Upper lobe of left lung (tissue), 6 donors: ENCODE measurements at regions not wholly inside any gene's neighbourhood (a gene's known extent, or its start where the extent isn't known, plus 50 kb on each side); places are given as distances from the start of the nearest gene placed in this dataset.

Experiments used
- ATAC-seq, 2 donors: fragments of 200-7000 bp; cut with Tn5 transposase; one replicate each; pipeline ENCODE4 v1.9.1; 2022; ENCODE audit warnings: mild to moderate bottlenecking in 2 of 2, moderate library complexity in 2 of 2; ENCODE audit not compliant: low FRiP score in 2 of 2
- DNase-seq, 2 donors: peaks; one replicate each; pipeline ENCODE4 v3.0.0-alpha.2; 2019 to 2020
- H3K27ac ChIP-seq, 4 donors: fragments of 200-600 bp; sonication (generic); one replicate each; pipeline ENCODE4 v1.5.1; 2016 to 2019
- H3K27me3 ChIP-seq, 4 donors: fragments of 200-600 bp; sonication (generic); one replicate each; pipeline ENCODE4 v1.5.1; 2017 to 2019
- H3K36me3 ChIP-seq, 4 donors: fragments of 200-600 bp; sonication (generic); one replicate each; pipeline ENCODE4 v1.5.1; 2016 to 2019
- H3K4me1 ChIP-seq, 4 donors: fragments of 200-600 bp; sonication (generic); one replicate each; pipeline ENCODE4 v1.5.1; 2018 to 2019
- H3K4me3 ChIP-seq, 4 donors: fragments of 200-600 bp; sonication (generic); one replicate each; pipeline ENCODE4 v1.5.1; 2017 to 2019; ENCODE audit warnings: mild to moderate bottlenecking in 2 of 4, moderate library complexity in 1 of 4
- H3K9me3 ChIP-seq, 4 donors: fragments of 200-600 bp; sonication (generic); one replicate each; pipeline ENCODE4 v1.5.1; 2018 to 2019
- EP300 ChIP-seq, 4 donors: sonication (generic); formaldehyde crosslinking; IDR thresholded peaks; one replicate each; pipeline ENCODE4 v1.5.1; 2017; ENCODE audit warnings: antibody characterized with exemption in 4 of 4, control low read depth in 2 of 4
- POLR2A ChIP-seq, 4 donors: fragments of 450-650 bp; IDR thresholded peaks; one replicate each; pipeline ENCODE4 v1.5.1; 2016 to 2017; ENCODE audit warnings: antibody characterized with exemption in 4 of 4, mild to moderate bottlenecking in 2 of 4
- POLR2AphosphoS5 ChIP-seq, 2 donors: sonication (generic); formaldehyde crosslinking; IDR thresholded peaks; one replicate each; pipeline ENCODE4 v1.5.1; 2017; ENCODE audit warnings: antibody characterized with exemption in 2 of 2
- WGBS, 2 donors: methylation state at CpG; one replicate each; pipeline ENCODE4 v1.1.5; 2017 to 2018; 5-methylcytosine and 5-hydroxymethylcytosine counted together
- TF ChIP-seq, protein P1 (sequence below), 6 experiments: fragments of 450-650 bp in 4 of 6; fragments of 200-600 bp in 2 of 6; sonication (generic) in 2 of 6; IDR thresholded peaks; one replicate each; pipeline ENCODE4 v1.5.1; 2016 to 2019; ENCODE audit warnings: antibody characterized with exemption in 6 of 6
- donor health status: DM: no; HTN: no; CAD: no; lungs with moderate emphysema.
- donor health status: DM: no; HTN: yes; CAD: no; lungs with severe emphysema.

DNA sequence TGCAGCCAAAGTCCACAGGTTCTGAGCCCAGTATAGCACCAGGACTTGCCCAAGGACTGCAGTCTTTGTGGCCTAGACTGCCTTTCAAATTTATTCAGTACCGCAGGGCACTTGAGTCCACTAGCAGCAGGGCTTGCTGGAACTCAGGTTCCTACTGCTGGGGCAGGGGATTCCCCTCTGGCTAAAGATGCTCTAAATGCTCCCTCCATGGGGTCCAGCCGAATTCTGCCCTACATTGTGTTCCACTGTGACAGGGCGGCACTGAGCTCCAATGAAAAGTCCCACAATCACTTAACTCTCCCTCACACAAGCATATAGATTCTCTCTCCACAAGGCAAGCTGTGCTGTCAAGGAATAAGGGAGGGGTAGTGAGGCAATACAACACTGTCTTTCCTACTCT, 518.1 kb upstream of the VRK2 start:
- no peaks in the 10 kb centered on the region for H3K9me3 ChIP-seq
- TF ChIP-seq, protein P1, sequence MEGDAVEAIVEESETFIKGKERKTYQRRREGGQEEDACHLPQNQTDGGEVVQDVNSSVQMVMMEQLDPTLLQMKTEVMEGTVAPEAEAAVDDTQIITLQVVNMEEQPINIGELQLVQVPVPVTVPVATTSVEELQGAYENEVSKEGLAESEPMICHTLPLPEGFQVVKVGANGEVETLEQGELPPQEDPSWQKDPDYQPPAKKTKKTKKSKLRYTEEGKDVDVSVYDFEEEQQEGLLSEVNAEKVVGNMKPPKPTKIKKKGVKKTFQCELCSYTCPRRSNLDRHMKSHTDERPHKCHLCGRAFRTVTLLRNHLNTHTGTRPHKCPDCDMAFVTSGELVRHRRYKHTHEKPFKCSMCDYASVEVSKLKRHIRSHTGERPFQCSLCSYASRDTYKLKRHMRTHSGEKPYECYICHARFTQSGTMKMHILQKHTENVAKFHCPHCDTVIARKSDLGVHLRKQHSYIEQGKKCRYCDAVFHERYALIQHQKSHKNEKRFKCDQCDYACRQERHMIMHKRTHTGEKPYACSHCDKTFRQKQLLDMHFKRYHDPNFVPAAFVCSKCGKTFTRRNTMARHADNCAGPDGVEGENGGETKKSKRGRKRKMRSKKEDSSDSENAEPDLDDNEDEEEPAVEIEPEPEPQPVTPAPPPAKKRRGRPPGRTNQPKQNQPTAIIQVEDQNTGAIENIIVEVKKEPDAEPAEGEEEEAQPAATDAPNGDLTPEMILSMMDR (IDR thresholded peaks at IDR 0.05), result no peak
- TF ChIP-seq POLR2AphosphoS5 (IDR thresholded peaks at IDR 0.05), result no peak
- no peaks in the 10 kb centered on the region for H3K36me3 ChIP-seq
- H3K4me1 ChIP-seq, result no peaks in the 10 kb centered on the region
- DNase-seq, result no peak
- H3K27me3 ChIP-seq, result no peaks in the 10 kb centered on the region
- H3K27ac ChIP-seq, result no peak overlapping the region
- H3K4me3 ChIP-seq, result no peak overlapping the region
- WGBS, 2 donors, result 74 to 79% methylated on average over 2 of the region's 3 CpGs
- ATAC-seq, result no peak

DNA sequence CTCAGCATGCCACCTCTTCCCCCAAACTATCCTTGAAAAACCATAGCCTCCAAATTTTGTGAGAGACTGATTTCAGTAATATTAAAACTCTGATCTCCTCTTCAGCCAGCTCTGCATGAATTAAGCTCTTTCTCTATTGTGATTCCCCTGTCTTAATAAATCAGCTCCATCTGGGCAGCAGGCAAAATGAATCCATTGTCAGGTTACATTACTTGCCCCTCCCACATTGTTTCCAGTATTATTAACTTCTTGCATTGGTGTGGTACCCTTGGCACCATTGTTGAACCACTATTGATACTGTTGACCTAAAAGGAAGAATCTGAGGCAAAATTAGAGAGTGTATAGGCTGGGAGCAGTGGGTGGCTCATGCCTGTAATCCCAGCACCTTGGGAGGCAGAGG, 512.2 kb upstream of the VRK2 start:
- no peak for ATAC-seq
- H3K27me3 ChIP-seq, result no peaks in the 10 kb centered on the region
- H3K9me3 ChIP-seq, result no peaks in the 10 kb centered on the region
- TF ChIP-seq POLR2AphosphoS5 (IDR thresholded peaks at IDR 0.05) (no peak), POLR2A (IDR thresholded peaks at IDR 0.05) (no peak), EP300 (IDR thresholded peaks at IDR 0.05) (no peak)
- TF ChIP-seq, protein P1 (IDR thresholded peaks at IDR 0.05), result no peak
- no peaks in the 10 kb centered on the region for H3K4me1 ChIP-seq
- no peaks in the 10 kb centered on the region for H3K36me3 ChIP-seq
- no peak for DNase-seq
- H3K27ac ChIP-seq, result no peak overlapping the region
- H3K4me3 ChIP-seq, result no peak overlapping the region

DNA sequence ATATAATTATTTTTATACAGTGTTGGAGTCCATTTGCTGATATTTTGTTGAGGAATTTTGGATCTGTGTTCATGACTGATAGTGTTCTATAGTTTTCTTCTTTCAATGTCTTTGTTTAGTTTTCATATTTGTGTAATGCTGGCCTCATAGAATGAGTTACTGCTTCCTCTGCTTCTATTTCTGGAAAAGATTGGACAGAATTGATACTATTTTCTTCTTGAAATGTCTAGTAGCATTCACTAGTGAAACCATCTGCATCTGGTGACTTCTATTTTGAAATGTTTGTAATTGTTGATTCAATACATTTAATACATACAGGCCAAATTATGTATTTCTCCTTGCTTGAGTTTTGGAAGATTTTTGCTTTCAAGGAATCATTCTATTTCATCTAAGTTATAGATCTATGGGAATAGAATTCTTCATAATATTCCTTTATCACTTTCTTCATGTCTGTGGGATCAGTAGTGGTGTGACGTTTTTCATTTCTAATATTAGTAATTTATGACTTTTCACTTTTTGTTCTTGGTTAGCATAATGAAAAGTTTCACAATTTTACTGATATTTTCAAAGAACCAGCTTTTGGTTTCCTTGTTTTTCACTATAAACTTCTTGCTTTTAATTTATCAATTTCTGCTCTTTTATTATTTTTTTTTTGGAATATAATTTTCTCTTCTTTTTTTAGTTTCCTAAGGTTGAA, 509.9 kb upstream of the VRK2 start:
- no peak for DNase-seq
- Histone ChIP-seq H3K4me3 (no peak overlapping the region), H3K27me3 (no peaks in the 10 kb centered on the region), H3K27ac (no peak overlapping the region), H3K9me3 (no peaks in the 10 kb centered on the region), H3K4me1 (no peaks in the 10 kb centered on the region), H3K36me3 (no peaks in the 10 kb centered on the region)
- ATAC-seq, result no peak
- TF ChIP-seq EP300 (IDR thresholded peaks at IDR 0.05) (no peak), POLR2A (IDR thresholded peaks at IDR 0.05) (no peak), POLR2AphosphoS5 (IDR thresholded peaks at IDR 0.05) (no peak)
- TF ChIP-seq, protein P1 (IDR thresholded peaks at IDR 0.05), result no peak
- 32 to 38% methylated on average over 1 of the region's 1 CpG for WGBS, 2 donors

DNA sequence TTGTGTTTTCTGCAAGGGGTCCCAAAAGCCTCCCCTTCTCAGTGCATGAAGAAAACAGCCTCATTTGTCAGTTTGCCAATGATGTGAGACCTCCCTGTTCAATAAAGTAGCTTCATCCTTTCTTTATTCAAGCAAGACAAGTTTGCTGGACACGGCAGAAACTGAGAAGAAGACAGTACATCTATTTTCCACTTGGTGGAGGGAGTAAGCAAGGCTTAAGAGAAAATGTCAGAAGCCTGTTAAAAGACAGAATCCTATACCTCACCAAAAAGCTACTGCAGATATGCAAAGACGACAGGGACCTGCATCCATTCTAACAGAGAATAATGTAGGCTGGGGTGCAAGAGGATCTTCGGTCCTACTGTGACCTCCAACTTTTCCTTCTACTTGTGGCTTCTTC, 506.8 kb upstream of the VRK2 start:
- no peak for DNase-seq
- WGBS, 2 donors, result 62 to 78% methylated on average over 3 of the region's 3 CpGs
- no peak for TF ChIP-seq POLR2A (IDR thresholded peaks at IDR 0.05)
- TF ChIP-seq, protein P1 (IDR thresholded peaks at IDR 0.05), result no peak
- Histone ChIP-seq H3K27me3 (no peaks in the 10 kb centered on the region), H3K9me3 (no peaks in the 10 kb centered on the region), H3K4me3 (no peak overlapping the region), H3K27ac (no peak overlapping the region), H3K4me1 (no peaks in the 10 kb centered on the region), H3K36me3 (no peaks in the 10 kb centered on the region)
- no peak for ATAC-seq

DNA sequence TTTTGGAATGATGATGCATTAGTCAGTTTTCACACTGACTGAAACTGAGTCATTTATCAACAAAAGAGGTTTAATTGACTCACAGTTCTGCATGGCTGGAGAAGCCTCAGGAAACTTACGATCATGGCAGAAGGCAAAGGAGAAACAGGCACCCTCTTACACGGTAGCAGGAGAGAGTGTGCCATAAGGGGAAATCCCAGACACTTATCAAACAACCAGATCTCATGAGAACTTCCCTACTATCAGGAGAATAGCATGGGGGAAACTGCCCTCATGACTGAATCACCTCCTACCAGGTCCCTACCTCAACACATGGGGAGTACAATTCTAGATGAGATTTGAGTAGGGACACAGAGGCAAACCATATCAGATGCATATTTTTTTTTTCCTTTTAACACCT, 504.5 kb upstream of the VRK2 start:
- ATAC-seq, result no peak
- TF ChIP-seq POLR2AphosphoS5 (IDR thresholded peaks at IDR 0.05) (no peak), EP300 (IDR thresholded peaks at IDR 0.05) (no peak), POLR2A (IDR thresholded peaks at IDR 0.05) (no peak)
- TF ChIP-seq, protein P1 (IDR thresholded peaks at IDR 0.05), result no peak
- H3K4me1 ChIP-seq, result no peaks in the 10 kb centered on the region
- H3K36me3 ChIP-seq, result no peaks in the 10 kb centered on the region
- no peak overlapping the region for H3K4me3 ChIP-seq
- H3K27ac ChIP-seq, result no peak overlapping the region
- no peaks in the 10 kb centered on the region for H3K9me3 ChIP-seq
- no peaks in the 10 kb centered on the region for H3K27me3 ChIP-seq
- DNase-seq, result no peak
- 68 to 72% methylated on average over 2 of the region's 2 CpGs for WGBS, 2 donors
